OCI-LY7 (cell line): ENCODE measurements at regions not wholly inside any gene's neighbourhood (a gene's known extent, or its start where the extent isn't known, plus 50 kb on each side); places are given as distances from the start of the nearest gene placed in this dataset.

Source experiments
- BruUV-seq: library from RNA; stranded (reverse); fragments of 400-500 nt; replicated peaks from 2 replicates; lab custom pipeline; 2021; lab: Mats Ljungman, UMichigan
- CTCF ChIA-PET: fragments of 300-600 bp; sonication (Branson Sonifier 250); formaldehyde crosslinking; loops from one replicate; lab custom pipeline; 2022; ENCODE audit warnings: antibody characterized with exemption; ENCODE audit not compliant: unreplicated experiment; lab: Charles Lee
- POLR2A ChIA-PET: fragments of 300-600 bp; sonication (Branson Sonifier 250); formaldehyde crosslinking; loops from one replicate; lab custom pipeline; 2022; ENCODE audit warnings: antibody characterized with exemption; lab: Charles Lee
- DNase-seq: peaks from one replicate; pipeline ENCODE4 v3.0.0-alpha.2; 2015; ENCODE audit warnings: low spot score
- H2AFZ ChIP-seq: fragments of 200-600 bp; sonication (generic), shearing (Covaris generic); 2 replicates; pipeline ENCODE4 v1.6.1; 2014; ENCODE audit warnings: mild to moderate bottlenecking, antibody characterized with exemption, low read length, moderate library complexity
- H3K27ac ChIP-seq: fragments of 200-600 bp; sonication (generic); 2 replicates; pipeline ENCODE4 v1.5.1; 2014; ENCODE audit warnings: mixed run types, low read depth, mild to moderate bottlenecking, moderate library complexity, low read length, inconsistent platforms; ENCODE audit not compliant: poor library complexity, severe bottlenecking
- H3K36me3 ChIP-seq: fragments of 200-600 bp; sonication (generic); 2 replicates; pipeline ENCODE4 v1.6.1; 2014; ENCODE audit warnings: mild to moderate bottlenecking, antibody characterized with exemption, low read length, moderate library complexity, mixed read lengths; ENCODE audit not compliant: insufficient read depth
- H3K4me1 ChIP-seq: fragments of 200-600 bp; sonication (generic); 2 replicates; pipeline ENCODE4 v1.5.1; 2014; ENCODE audit warnings: mild to moderate bottlenecking, low read length; ENCODE audit not compliant: insufficient read depth, poor library complexity, severe bottlenecking
- H3K4me2 ChIP-seq: fragments of 200-600 bp; sonication (generic); 2 replicates; pipeline ENCODE4 v1.6.1; 2014; ENCODE audit warnings: mild to moderate bottlenecking, low read length
- H3K4me3 ChIP-seq: fragments of 200-600 bp; sonication (generic); 2 replicates; pipeline ENCODE4 v1.5.1; 2014; ENCODE audit warnings: mild to moderate bottlenecking, low read depth, low read length; ENCODE audit not compliant: poor library complexity, severe bottlenecking
- H3K79me2 ChIP-seq: fragments of 200-600 bp; sonication (generic); 2 replicates; pipeline ENCODE4 v1.6.1; 2016; ENCODE audit warnings: low read depth, mild to moderate bottlenecking, low read length, moderate library complexity, mixed read lengths; ENCODE audit not compliant: insufficient read depth
- H3K9me2 ChIP-seq: fragments of 200-600 bp; sonication (generic); 2 replicates; pipeline ENCODE4 v1.6.1; 2016; ENCODE audit warnings: mild to moderate bottlenecking, low read length, mixed read lengths; ENCODE audit not compliant: insufficient read depth
- H3K9me3 ChIP-seq: fragments of 200-600 bp; sonication (generic); 2 replicates; pipeline ENCODE4 v1.6.1; 2014; ENCODE audit warnings: mild to moderate bottlenecking, mixed run types, low read length, mixed read lengths
- H4K20me1 ChIP-seq: fragments of 200-600 bp; sonication (generic); 2 replicates; pipeline ENCODE4 v1.6.1; 2014; ENCODE audit warnings: mild to moderate bottlenecking, antibody characterized with exemption, low read length, moderate library complexity, mixed read lengths; ENCODE audit not compliant: insufficient read depth
- EZH2phosphoT487 ChIP-seq: fragments of 200-600 bp; sonication (generic); IDR thresholded peaks from 2 replicates; pipeline ENCODE4 v1.6.1; 2018; ENCODE audit warnings: low read depth, borderline replicate concordance, mild to moderate bottlenecking, mixed run types, antibody characterized with exemption, low read length, moderate library complexity, mixed read lengths
- intact Hi-C: fragments of 100-400 bp; cut with micrococcal nuclease; formaldehyde crosslinking; loops from one replicate; pipeline ENCODE4 v1.10.0; 2022; ENCODE audit not compliant: unreplicated experiment
- TF ChIP-seq, protein P1 (sequence below): fragments of 200-600 bp; sonication (generic); conservative IDR thresholded peaks from 2 replicates; pipeline ENCODE4 v1.5.1; 2014; ENCODE audit warnings: mild to moderate bottlenecking, antibody characterized with exemption, low read length, moderate library complexity, mixed read lengths

- POLR2A ChIA-PET, result no interaction called here
- Histone ChIP-seq H3K4me1 (no peaks in the 10 kb centered on the region), H3K9me2 (no peaks in the 10 kb centered on the region), H3K9me3 (no peaks in the 10 kb centered on the region), H3K36me3 (no peaks in the 10 kb centered on the region), H3K4me2 (no peak overlapping the region), H2AFZ (no peak overlapping the region), H3K4me3 (no peak overlapping the region), H4K20me1 (no peaks in the 10 kb centered on the region), H3K79me2 (no peaks in the 10 kb centered on the region), H3K27ac (no peak overlapping the region)
- DNase-seq, result no peak
- intact Hi-C loops, result no loop called here
- TF ChIP-seq, protein P1, sequence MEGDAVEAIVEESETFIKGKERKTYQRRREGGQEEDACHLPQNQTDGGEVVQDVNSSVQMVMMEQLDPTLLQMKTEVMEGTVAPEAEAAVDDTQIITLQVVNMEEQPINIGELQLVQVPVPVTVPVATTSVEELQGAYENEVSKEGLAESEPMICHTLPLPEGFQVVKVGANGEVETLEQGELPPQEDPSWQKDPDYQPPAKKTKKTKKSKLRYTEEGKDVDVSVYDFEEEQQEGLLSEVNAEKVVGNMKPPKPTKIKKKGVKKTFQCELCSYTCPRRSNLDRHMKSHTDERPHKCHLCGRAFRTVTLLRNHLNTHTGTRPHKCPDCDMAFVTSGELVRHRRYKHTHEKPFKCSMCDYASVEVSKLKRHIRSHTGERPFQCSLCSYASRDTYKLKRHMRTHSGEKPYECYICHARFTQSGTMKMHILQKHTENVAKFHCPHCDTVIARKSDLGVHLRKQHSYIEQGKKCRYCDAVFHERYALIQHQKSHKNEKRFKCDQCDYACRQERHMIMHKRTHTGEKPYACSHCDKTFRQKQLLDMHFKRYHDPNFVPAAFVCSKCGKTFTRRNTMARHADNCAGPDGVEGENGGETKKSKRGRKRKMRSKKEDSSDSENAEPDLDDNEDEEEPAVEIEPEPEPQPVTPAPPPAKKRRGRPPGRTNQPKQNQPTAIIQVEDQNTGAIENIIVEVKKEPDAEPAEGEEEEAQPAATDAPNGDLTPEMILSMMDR, result no peak
- TF ChIP-seq EZH2phosphoT487, result no peak
- BruUV-seq, result no TSS peak
- CTCF ChIA-PET, result no interaction called here
These were observed 870.5 kb downstream of the PDCD6IP start for GRCh38 chr3:34668915-34669314.

DNA sequence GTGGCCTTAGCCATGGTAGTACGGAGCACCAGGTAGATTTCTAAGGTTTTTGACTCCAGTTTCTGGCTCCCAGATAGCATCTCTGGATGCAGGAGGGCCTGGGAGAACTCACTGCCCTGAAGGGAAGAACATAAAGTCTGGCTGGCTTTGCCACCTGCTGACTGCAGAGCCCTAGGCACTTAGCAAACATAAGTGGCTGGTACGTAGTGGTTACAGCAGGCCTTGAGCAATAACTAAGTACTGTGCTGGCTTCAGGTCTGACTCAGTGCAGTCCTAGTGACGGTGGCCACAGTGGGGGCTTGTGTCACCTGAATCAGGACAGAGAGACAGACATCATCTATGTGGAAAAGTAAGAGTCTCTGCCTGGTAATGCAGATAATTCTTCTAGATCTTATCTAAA, 871.1 kb downstream of the PDCD6IP start:
- Histone ChIP-seq H3K27ac (no peak overlapping the region), H3K9me2 (no peaks in the 10 kb centered on the region), H4K20me1 (no peaks in the 10 kb centered on the region), H2AFZ (no peak overlapping the region), H3K36me3 (no peaks in the 10 kb centered on the region), H3K4me1 (no peaks in the 10 kb centered on the region), H3K4me3 (no peak overlapping the region), H3K4me2 (no peak overlapping the region), H3K79me2 (no peaks in the 10 kb centered on the region), H3K9me3 (no peaks in the 10 kb centered on the region)
- ChIA-PET CTCF (no interaction called here), POLR2A (no interaction called here)
- BruUV-seq, result no TSS peak
- intact Hi-C loops, result no loop called here
- TF ChIP-seq, protein P1, result no peak
- TF ChIP-seq EZH2phosphoT487, result no peak
- no peak for DNase-seq

DNA sequence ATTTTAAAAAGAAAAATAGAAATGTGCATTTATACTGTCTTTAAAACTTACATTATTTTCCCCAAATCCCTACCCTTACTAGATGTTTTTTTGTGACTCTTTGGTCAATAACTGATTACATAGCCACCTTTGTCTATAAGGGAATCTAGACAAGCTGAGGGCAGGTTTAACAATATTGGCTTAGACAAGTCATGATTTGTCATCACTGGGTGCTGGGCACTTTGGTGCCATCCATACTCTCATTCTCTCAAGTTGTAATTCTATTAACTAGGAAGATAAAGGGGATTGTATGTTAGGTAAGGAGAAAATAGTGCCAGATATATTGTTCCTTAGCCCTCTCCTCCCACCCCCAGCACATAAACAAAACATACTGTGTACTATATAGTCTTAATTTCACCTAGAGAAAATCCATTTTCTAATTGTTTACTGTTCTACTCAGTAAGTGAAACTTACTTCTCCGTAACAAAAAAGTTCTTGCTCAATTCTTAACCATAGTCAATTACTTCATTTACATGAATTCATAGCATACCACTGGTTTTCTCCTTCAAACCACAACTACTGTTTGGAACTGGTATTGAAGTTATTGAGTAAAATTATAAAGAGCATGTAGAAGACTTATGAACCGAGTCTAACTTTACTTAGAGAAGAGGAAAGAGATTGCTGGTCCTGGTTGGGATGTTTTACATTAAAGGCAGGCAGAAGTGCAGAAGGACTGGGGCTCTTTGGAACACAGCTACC, 877.1 kb downstream of the PDCD6IP start:
- DNase-seq, result no peak
- Histone ChIP-seq H4K20me1 (no peaks in the 10 kb centered on the region), H3K27ac (no peak overlapping the region), H3K4me3 (no peak overlapping the region), H3K79me2 (no peaks in the 10 kb centered on the region), H3K9me3 (no peaks in the 10 kb centered on the region), H2AFZ (no peak overlapping the region), H3K4me1 (no peaks in the 10 kb centered on the region), H3K9me2 (no peaks in the 10 kb centered on the region), H3K4me2 (no peak overlapping the region), H3K36me3 (no peaks in the 10 kb centered on the region)
- CTCF ChIA-PET, result no interaction called here
- POLR2A ChIA-PET, result no interaction called here
- TF ChIP-seq, protein P1, result no peak
- TF ChIP-seq EZH2phosphoT487, result no peak
- no TSS peak for BruUV-seq
- intact Hi-C loops, result no loop called here
